Peyer's patch (tissue), 4 donors: ENCODE measurements at regions not wholly inside any gene's neighbourhood (a gene's known extent, or its start where the extent isn't known, plus 50 kb on each side); places are given as distances from the start of the nearest gene placed in this dataset.

Source experiments
- POLR2A ChIP-seq, 2 donors: fragments of 450-650 bp; IDR thresholded peaks; one replicate each; pipeline ENCODE4 v1.5.1; 2017; ENCODE audit warnings: antibody characterized with exemption in 2 of 2, mild to moderate bottlenecking in 2 of 2, moderate library complexity in 2 of 2
- TF ChIP-seq, protein P1 (sequence below), 6 experiments: fragments of 450-650 bp in 4 of 6; fragments of 200-600 bp in 2 of 6; sonication (generic) in 1 of 6; IDR thresholded peaks; one replicate each; pipeline ENCODE4 v1.5.1; 2017 to 2019; ENCODE audit warnings: antibody characterized with exemption in 6 of 6, mild to moderate bottlenecking in 3 of 6, moderate library complexity in 1 of 6

GRCh38 chr5:6858419-6858818, 145.2 kb downstream of the TENT4A start:
- TF ChIP-seq POLR2A (IDR thresholded peaks at IDR 0.05) = no peak
- TF ChIP-seq, protein P1, sequence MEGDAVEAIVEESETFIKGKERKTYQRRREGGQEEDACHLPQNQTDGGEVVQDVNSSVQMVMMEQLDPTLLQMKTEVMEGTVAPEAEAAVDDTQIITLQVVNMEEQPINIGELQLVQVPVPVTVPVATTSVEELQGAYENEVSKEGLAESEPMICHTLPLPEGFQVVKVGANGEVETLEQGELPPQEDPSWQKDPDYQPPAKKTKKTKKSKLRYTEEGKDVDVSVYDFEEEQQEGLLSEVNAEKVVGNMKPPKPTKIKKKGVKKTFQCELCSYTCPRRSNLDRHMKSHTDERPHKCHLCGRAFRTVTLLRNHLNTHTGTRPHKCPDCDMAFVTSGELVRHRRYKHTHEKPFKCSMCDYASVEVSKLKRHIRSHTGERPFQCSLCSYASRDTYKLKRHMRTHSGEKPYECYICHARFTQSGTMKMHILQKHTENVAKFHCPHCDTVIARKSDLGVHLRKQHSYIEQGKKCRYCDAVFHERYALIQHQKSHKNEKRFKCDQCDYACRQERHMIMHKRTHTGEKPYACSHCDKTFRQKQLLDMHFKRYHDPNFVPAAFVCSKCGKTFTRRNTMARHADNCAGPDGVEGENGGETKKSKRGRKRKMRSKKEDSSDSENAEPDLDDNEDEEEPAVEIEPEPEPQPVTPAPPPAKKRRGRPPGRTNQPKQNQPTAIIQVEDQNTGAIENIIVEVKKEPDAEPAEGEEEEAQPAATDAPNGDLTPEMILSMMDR (IDR thresholded peaks at IDR 0.05) = no peak
